ENCODE measurements at regions not wholly inside any gene's neighbourhood (a gene's known extent, or its start where the extent isn't known, plus 50 kb on each side); places are given as distances from the start of the nearest gene placed in this dataset.

GRCh38 chr3:72220946-72221345 is 436.0 kb upstream of the PROK2 start:
- Histone ChIP-seq H3K9me3 (ENCODE audit: control insufficient read depth, insufficient read depth, low read length) (peaks cover 7% of the 10 kb centered on the region; the same call in 1 of the 2 replicates), H3K4me1 (ENCODE audit: insufficient read depth, low read length) (no peaks in the 10 kb centered on the region), H3K36me3 (ENCODE audit: insufficient read depth, low read length) (no peaks in the 10 kb centered on the region), H3K9ac (ENCODE audit: low read depth, low read length) (no peak overlapping the region)

GRCh38 chr3:72219752-72220151 is 434.8 kb upstream of the PROK2 start:
- no peaks in the 10 kb centered on the region for H3K9me3 ChIP-seq (ENCODE audit: control insufficient read depth, insufficient read depth, low read length)
- H3K4me1 ChIP-seq (ENCODE audit: insufficient read depth, low read length), result no peaks in the 10 kb centered on the region
- H3K9ac ChIP-seq (ENCODE audit: low read depth, low read length), result no peak overlapping the region
- H3K36me3 ChIP-seq (ENCODE audit: insufficient read depth, low read length), result no peaks in the 10 kb centered on the region

- Histone ChIP-seq H3K4me1 (ENCODE audit: insufficient read depth, low read length) (no peaks in the 10 kb centered on the region), H3K9me3 (ENCODE audit: control insufficient read depth, insufficient read depth, low read length) (0 out of 2 replicates have a peak, but pooled peaks cover 3% of the 10 kb centered on the region), H3K9ac (ENCODE audit: low read depth, low read length) (no peak overlapping the region), H3K36me3 (ENCODE audit: insufficient read depth, low read length) (no peaks in the 10 kb centered on the region)
Measured at GRCh38 chr3:72217570-72217969, 432.6 kb upstream of the PROK2 start.

GRCh38 chr3:72214066-72214951 is 429.4 kb upstream of the PROK2 start:
- H3K4me1 ChIP-seq (ENCODE audit: insufficient read depth, low read length), result no peaks in the 10 kb centered on the region
- H3K9me3 ChIP-seq (ENCODE audit: control insufficient read depth, insufficient read depth, low read length), result 0 out of 2 replicates have a peak, but pooled peaks cover 3% of the 10 kb centered on the region
- no peaks in the 10 kb centered on the region for H3K36me3 ChIP-seq (ENCODE audit: insufficient read depth, low read length)
- H3K9ac ChIP-seq (ENCODE audit: low read depth, low read length), result no peak overlapping the region

- H3K9me3 ChIP-seq (ENCODE audit: control insufficient read depth, insufficient read depth, low read length), result 0 out of 2 replicates have a peak, but pooled peaks cover 3% of the 10 kb centered on the region
- no peaks in the 10 kb centered on the region for H3K36me3 ChIP-seq (ENCODE audit: insufficient read depth, low read length)
- H3K9ac ChIP-seq (ENCODE audit: low read depth, low read length), result no peak overlapping the region
- H3K4me1 ChIP-seq (ENCODE audit: insufficient read depth, low read length), result no peaks in the 10 kb centered on the region
Measured at GRCh38 chr3:72213296-72214065, 428.5 kb upstream of the PROK2 start.

- H3K36me3 ChIP-seq (ENCODE audit: insufficient read depth, low read length), result no peaks in the 10 kb centered on the region
- H3K4me1 ChIP-seq (ENCODE audit: insufficient read depth, low read length), result no peaks in the 10 kb centered on the region
- H3K9me3 ChIP-seq (ENCODE audit: control insufficient read depth, insufficient read depth, low read length), result 0 out of 2 replicates have a peak, but pooled peaks cover 3% of the 10 kb centered on the region
- no peak overlapping the region for H3K9ac ChIP-seq (ENCODE audit: low read depth, low read length)
Measured at GRCh38 chr3:72212396-72212795, 427.4 kb upstream of the PROK2 start.

- H3K36me3 ChIP-seq (ENCODE audit: insufficient read depth, low read length), result no peaks in the 10 kb centered on the region
- H3K9ac ChIP-seq (ENCODE audit: low read depth, low read length), result no peak overlapping the region
- 0 out of 2 replicates have a peak, but pooled peaks cover 3% of the 10 kb centered on the region for H3K9me3 ChIP-seq (ENCODE audit: control insufficient read depth, insufficient read depth, low read length)
- H3K4me1 ChIP-seq (ENCODE audit: insufficient read depth, low read length), result no peaks in the 10 kb centered on the region
Measured at GRCh38 chr3:72210261-72210660, 425.3 kb upstream of the PROK2 start.

- H3K36me3 ChIP-seq (ENCODE audit: insufficient read depth, low read length), result no peaks in the 10 kb centered on the region
- peaks cover 12% of the 10 kb centered on the region; the same call in 1 of the 2 replicates for H3K4me1 ChIP-seq (ENCODE audit: insufficient read depth, low read length)
- H3K9me3 ChIP-seq (ENCODE audit: control insufficient read depth, insufficient read depth, low read length), result peaks cover 7% of the 10 kb centered on the region; the same call in 1 of the 2 replicates
- H3K9ac ChIP-seq (ENCODE audit: low read depth, low read length), result no peak overlapping the region
Measured at GRCh38 chr3:72205297-72205826, 420.4 kb upstream of the PROK2 start.

- no peaks in the 10 kb centered on the region for H3K36me3 ChIP-seq (ENCODE audit: insufficient read depth, low read length)
- H3K4me1 ChIP-seq (ENCODE audit: insufficient read depth, low read length), result peaks cover 12% of the 10 kb centered on the region; the same call in 1 of the 2 replicates
- H3K9ac ChIP-seq (ENCODE audit: low read depth, low read length), result no peak overlapping the region
- H3K9me3 ChIP-seq (ENCODE audit: control insufficient read depth, insufficient read depth, low read length), result peaks cover 7% of the 10 kb centered on the region; the same call in 1 of the 2 replicates
Measured at GRCh38 chr3:72204452-72204851, 419.5 kb upstream of the PROK2 start.

- Histone ChIP-seq H3K4me1 (ENCODE audit: insufficient read depth, low read length) (peaks cover 12% of the 10 kb centered on the region; the same call in 1 of the 2 replicates), H3K9ac (ENCODE audit: low read depth, low read length) (no peak overlapping the region), H3K36me3 (ENCODE audit: insufficient read depth, low read length) (no peaks in the 10 kb centered on the region), H3K9me3 (ENCODE audit: control insufficient read depth, insufficient read depth, low read length) (peaks cover 7% of the 10 kb centered on the region; the same call in 1 of the 2 replicates)
Measured at GRCh38 chr3:72203613-72204349, 418.8 kb upstream of the PROK2 start.

GRCh38 chr3:72203105-72203504 is 418.2 kb upstream of the PROK2 start:
- H3K9ac ChIP-seq (ENCODE audit: low read depth, low read length), result no peak overlapping the region
- H3K9me3 ChIP-seq (ENCODE audit: control insufficient read depth, insufficient read depth, low read length), result peaks cover 7% of the 10 kb centered on the region; the same call in 1 of the 2 replicates
- no peaks in the 10 kb centered on the region for H3K36me3 ChIP-seq (ENCODE audit: insufficient read depth, low read length)
- H3K4me1 ChIP-seq (ENCODE audit: insufficient read depth, low read length), result peaks cover 12% of the 10 kb centered on the region; the same call in 1 of the 2 replicates

GRCh38 chr3:72200332-72200731 is 415.4 kb upstream of the PROK2 start:
- H3K9ac ChIP-seq (ENCODE audit: low read depth, low read length), result no peak overlapping the region
- peaks cover 10% of the 10 kb centered on the region; the same call in 1 of the 2 replicates for H3K9me3 ChIP-seq (ENCODE audit: control insufficient read depth, insufficient read depth, low read length)
- peaks cover 14% of the 10 kb centered on the region; the same call in 1 of the 2 replicates for H3K4me1 ChIP-seq (ENCODE audit: insufficient read depth, low read length)
- H3K36me3 ChIP-seq (ENCODE audit: insufficient read depth, low read length), result no peaks in the 10 kb centered on the region

- H3K36me3 ChIP-seq (ENCODE audit: insufficient read depth, low read length), result no peaks in the 10 kb centered on the region
- no peak overlapping the region for H3K9ac ChIP-seq (ENCODE audit: low read depth, low read length)
- peaks cover 10% of the 10 kb centered on the region; the same call in 1 of the 2 replicates for H3K9me3 ChIP-seq (ENCODE audit: control insufficient read depth, insufficient read depth, low read length)
- peaks cover 12% of the 10 kb centered on the region; the same call in 1 of the 2 replicates for H3K4me1 ChIP-seq (ENCODE audit: insufficient read depth, low read length)
Measured at GRCh38 chr3:72199530-72199929, 414.6 kb upstream of the PROK2 start.
